HuH-7 (cell line): ENCODE measurements at regions not wholly inside any gene's neighbourhood (a gene's known extent, or its start where the extent isn't known, plus 50 kb on each side); places are given as distances from the start of the nearest gene placed in this dataset.
A peak's percentile ranks its signal among the peaks of the same experiment; 100 is the strongest.

Experiments
- DNase-seq: peaks from one replicate; pipeline ENCODE4 v3.0.0; 2011; ENCODE audit warnings: low spot score

GRCh38 chrX:45295259-45295986 lies 94.7 kb upstream of the DIPK2B start:
- DNase-seq, result peak; percentile 8

DNA sequence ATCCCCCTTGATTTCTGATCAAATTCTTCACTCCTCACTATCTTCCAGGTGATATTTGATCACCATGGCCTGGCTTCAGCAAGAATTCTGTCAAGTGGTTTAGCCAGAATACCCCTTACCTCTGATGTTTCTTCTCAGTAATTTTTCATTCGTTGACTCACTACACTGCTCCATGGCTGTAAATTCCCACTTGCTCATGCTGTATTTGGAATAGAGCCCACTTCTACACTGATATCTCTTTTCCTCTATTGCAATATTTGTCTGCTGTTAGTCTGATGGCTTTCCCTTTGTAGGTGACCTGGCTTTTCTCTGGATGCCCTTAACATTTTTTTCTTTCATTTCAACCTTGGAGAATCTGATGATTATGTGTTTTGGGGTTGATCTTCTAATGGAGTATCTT lies 73.9 kb upstream of the DIPK2B start:
- DNase-seq, result no peak

DNA sequence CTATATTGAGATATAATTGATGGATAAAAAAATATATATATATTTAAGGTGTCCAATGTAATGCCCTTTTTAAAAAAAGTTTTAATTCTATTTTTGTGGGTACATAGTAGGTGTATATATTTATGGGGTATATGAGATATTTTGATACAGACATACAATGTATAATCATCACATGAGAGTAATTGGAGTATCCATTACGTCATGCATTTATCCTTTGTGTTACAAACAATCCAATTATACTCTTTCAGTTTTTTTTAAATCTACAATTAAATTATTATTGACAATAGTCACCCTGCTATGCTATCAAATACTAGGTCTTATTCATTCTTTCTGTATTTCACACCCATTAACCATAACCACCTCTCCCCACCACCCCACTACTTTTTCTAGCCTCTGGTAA lies 66.3 kb upstream of the DIPK2B start:
- no peak for DNase-seq

- no peak for DNase-seq
Measured at GRCh38 chrX:45266456-45266855, 65.8 kb upstream of the DIPK2B start.

GRCh38 chrX:45264865-45265264 lies 64.2 kb upstream of the DIPK2B start:
- DNase-seq, result no peak

GRCh38 chrX:45261471-45261870 lies 60.8 kb upstream of the DIPK2B start:
- no peak for DNase-seq

DNA sequence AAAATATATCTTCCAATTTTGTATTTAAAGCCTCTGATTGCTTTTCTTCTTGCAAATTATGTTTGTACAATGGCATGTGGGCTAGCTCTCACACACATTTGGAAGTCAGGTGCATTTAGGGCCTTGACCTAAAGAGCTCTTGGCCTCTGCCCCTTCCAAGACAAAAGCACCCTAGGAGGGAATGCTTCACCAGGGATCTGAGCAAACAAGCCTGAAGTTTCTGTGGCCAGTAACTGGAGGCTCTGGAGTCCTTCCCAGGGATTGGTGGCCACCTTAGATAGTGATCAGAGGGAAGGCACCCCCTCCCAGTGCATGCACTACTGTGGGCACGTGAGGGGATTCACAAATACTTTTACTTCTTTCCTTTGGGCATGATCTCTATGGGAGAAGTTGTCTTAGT lies 60.3 kb upstream of the DIPK2B start:
- no peak for DNase-seq

- DNase-seq, result no peak
Measured at GRCh38 chrX:45258731-45259402, 58.2 kb upstream of the DIPK2B start.
